Right cardiac atrium (tissue), 5 donors: ENCODE measurements at regions not wholly inside any gene's neighbourhood (a gene's known extent, or its start where the extent isn't known, plus 50 kb on each side); places are given as distances from the start of the nearest gene placed in this dataset.
"Not testable (repeated sequence)": the region's sequence is repeated elsewhere in the genome, so short reads cannot be mapped to it uniquely, and the experiment has no call there.

Experiments
- ATAC-seq, 2 donors: fragments of 200-7000 bp; cut with Tn5 transposase; one replicate each; pipeline versions ENCODE4 v1.8.0 to v1.9.1; 2020; ENCODE audit warnings: moderate library complexity in 2 of 2, mild to moderate bottlenecking in 1 of 2
- DNase-seq, 3 donors: peaks; one replicate each; pipeline ENCODE4 v3.0.0-alpha.2; 2020
- H3K27ac ChIP-seq: one replicate; pipeline ENCODE4 v1.5.1; 2013; ENCODE audit warnings: mild to moderate bottlenecking, low read length, control low read depth, moderate library complexity
- H3K27me3 ChIP-seq: one replicate; pipeline ENCODE4 v1.6.1; 2013; ENCODE audit not compliant: control insufficient read depth, insufficient read depth
- H3K4me1 ChIP-seq: one replicate; pipeline ENCODE4 v1.6.1; 2013; ENCODE audit warnings: low read length; ENCODE audit not compliant: control insufficient read depth, insufficient read depth
- H3K4me3 ChIP-seq: one replicate; pipeline ENCODE4 v1.5.1; 2013; ENCODE audit warnings: low read length, control low read depth
- H3K9me3 ChIP-seq: one replicate; pipeline ENCODE4 v1.6.1; 2013; ENCODE audit warnings: low read length; ENCODE audit not compliant: control insufficient read depth
- WGBS: extraction: QIAGEN DNeasy Blood & Tissue Kit; methylation state at CpG from one replicate; pipeline ENCODE4 v1.1.7; 2013; 5-methylcytosine and 5-hydroxymethylcytosine counted together
- intact Hi-C, 4 donors: fragments of 100-400 bp; cut with DNase I; formaldehyde crosslinking; loops; one replicate each; pipeline versions ENCODE4 v1.11.0 to v1.14.0; 2022 to 2023
- donor health status: healthy with polysubstance abuse.
- donor health status: DM: no; HTN: yes; CAD: no.
- donor health status: DM: no; HTN: no; CAD: no.
- donor health status: DM: no; HTN: yes; CAD: no; lungs with severe emphysema.
- donor health status: DM: yes; HTN: yes; CAD: no.

- H3K27ac ChIP-seq, H3K4me1 ChIP-seq, intact Hi-C loops, DNase-seq, H3K27me3 ChIP-seq, H3K4me3 ChIP-seq, ATAC-seq, H3K9me3 ChIP-seq: not testable (repeated sequence)
- 68% methylated on average over 6 of the region's 6 CpGs for WGBS
These were observed 1372.6 kb downstream of the FOXD4L5 start for GRCh38 chr9:63912451-63912850.

DNA sequence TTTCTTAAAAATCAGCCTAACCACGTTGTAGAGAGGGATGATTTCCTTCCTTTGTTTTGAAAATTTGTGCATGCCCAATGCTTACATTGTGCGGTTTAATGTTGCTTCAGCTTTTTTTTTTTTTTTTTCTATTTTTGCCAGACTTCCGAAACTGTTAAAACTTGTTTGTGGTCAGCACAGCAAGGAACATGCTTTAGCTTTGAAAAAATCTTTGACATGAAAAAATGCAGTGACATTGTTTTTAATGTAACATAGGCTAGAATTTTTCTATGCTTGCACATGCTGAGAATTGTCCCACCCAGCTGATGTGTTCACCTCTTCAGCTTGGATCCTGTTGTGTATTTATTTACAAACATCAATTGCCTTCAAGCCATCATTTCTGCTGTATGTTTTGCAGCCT is 1375.9 kb downstream of the FOXD4L5 start:
- H3K27ac ChIP-seq, H3K4me3 ChIP-seq, intact Hi-C loops, H3K9me3 ChIP-seq, H3K4me1 ChIP-seq, H3K27me3 ChIP-seq, DNase-seq, ATAC-seq: not testable (repeated sequence)
- WGBS = 50% methylated on average over 3 of the region's 3 CpGs

- ATAC-seq, H3K27me3 ChIP-seq, H3K27ac ChIP-seq, H3K4me1 ChIP-seq, H3K4me3 ChIP-seq, H3K9me3 ChIP-seq, intact Hi-C loops: not testable (repeated sequence)
- 82% methylated on average over 16 of the region's 16 CpGs for WGBS
- peak in 1 of 3 donors; percentile 26 for DNase-seq
These were observed 1385.3 kb downstream of the FOXD4L5 start for GRCh38 chr9:63899637-63900190.

GRCh38 chr9:63881386-63881785 is 1403.6 kb downstream of the FOXD4L5 start:
- intact Hi-C loops, H3K4me1 ChIP-seq, H3K27me3 ChIP-seq, H3K9me3 ChIP-seq, ATAC-seq, H3K4me3 ChIP-seq, DNase-seq, H3K27ac ChIP-seq: not testable (repeated sequence)
- WGBS = 59% methylated on average over 4 of the region's 5 CpGs

GRCh38 chr9:63876380-63876779 is 1408.6 kb downstream of the FOXD4L5 start:
- ATAC-seq, intact Hi-C loops, H3K27me3 ChIP-seq, H3K27ac ChIP-seq, H3K9me3 ChIP-seq, H3K4me1 ChIP-seq, H3K4me3 ChIP-seq: not testable (repeated sequence)
- DNase-seq = peak in 1 of 3 donors; percentile 20
- 83% methylated on average over 14 of the region's 17 CpGs for WGBS

GRCh38 chr9:63859475-63860215 is 1425.4 kb downstream of the FOXD4L5 start:
- intact Hi-C loops = no loop called here
- WGBS = 33% methylated on average over 51 of the region's 52 CpGs
- Histone ChIP-seq H3K9me3 (no peaks in the 10 kb centered on the region), H3K4me3 (peak overlapping the region; percentile 33), H3K27me3 (no peaks in the 10 kb centered on the region), H3K27ac (no peak overlapping the region), H3K4me1 (no peaks in the 10 kb centered on the region)
- ATAC-seq (peak; percentile 52 to 79), DNase-seq (peak; percentile 61 to 82 (median 64))

DNA sequence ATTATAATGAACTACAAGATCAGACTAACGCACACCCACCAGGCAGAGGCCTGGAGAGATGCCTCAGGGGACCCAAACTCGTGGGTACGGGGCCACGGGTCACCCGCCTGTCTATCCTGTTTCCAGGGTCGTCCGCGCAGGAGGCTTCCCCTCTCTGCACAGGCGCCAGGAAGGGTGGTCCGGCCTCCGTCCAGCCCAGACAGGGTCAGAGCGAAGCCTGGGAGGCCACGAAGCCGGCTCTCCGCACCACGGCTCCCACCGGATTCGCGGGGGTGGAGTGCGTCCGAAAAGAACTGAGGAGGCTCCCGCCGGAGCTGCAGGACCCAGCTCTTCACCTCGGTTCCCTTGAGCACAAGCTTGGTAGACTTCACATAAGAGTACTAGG is 1425.9 kb downstream of the FOXD4L5 start:
- peak in 2 of 3 donors; percentile 9 to 47 for DNase-seq
- H3K27me3 ChIP-seq, H3K9me3 ChIP-seq, intact Hi-C loops, H3K4me1 ChIP-seq, ATAC-seq, H3K27ac ChIP-seq: not testable (repeated sequence)
- 33% methylated on average over 24 of the region's 24 CpGs for WGBS
- H3K4me3 ChIP-seq = peak overlapping the region; percentile 33

GRCh38 chr9:63853140-63853751 is 1431.8 kb downstream of the FOXD4L5 start:
- 80% methylated on average over 15 of the region's 15 CpGs for WGBS
- H3K4me3 ChIP-seq, H3K9me3 ChIP-seq, H3K27ac ChIP-seq, ATAC-seq, DNase-seq, intact Hi-C loops, H3K4me1 ChIP-seq, H3K27me3 ChIP-seq: not testable (repeated sequence)

DNA sequence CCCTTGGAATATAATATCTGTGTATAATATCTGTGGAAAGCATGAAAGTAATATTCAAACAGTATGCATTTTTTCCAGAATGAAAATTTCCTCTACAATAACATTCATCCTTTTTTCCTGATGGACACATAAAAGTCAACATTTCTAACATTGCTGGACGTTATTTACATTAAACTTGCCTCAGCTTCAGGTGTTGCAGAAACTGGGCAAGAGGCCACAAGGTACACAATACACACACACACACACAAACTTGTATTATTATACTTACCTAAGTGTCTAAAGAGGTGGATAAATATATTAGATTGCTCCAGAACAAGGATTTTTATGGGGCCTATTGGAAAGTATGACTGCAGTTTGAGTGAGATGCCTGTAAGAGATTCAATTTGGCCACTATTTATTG is 1460.2 kb downstream of the FOXD4L5 start:
- 14% methylated on average over 1 of the region's 1 CpG for WGBS
- H3K27me3 ChIP-seq, H3K4me1 ChIP-seq, intact Hi-C loops, DNase-seq, H3K9me3 ChIP-seq, H3K27ac ChIP-seq, ATAC-seq, H3K4me3 ChIP-seq: not testable (repeated sequence)

GRCh38 chr9:63823375-63824201 is 1461.4 kb downstream of the FOXD4L5 start:
- H3K27me3 ChIP-seq, intact Hi-C loops, H3K27ac ChIP-seq, H3K9me3 ChIP-seq, H3K4me3 ChIP-seq, H3K4me1 ChIP-seq, DNase-seq: not testable (repeated sequence)
- 64% methylated on average over 8 of the region's 8 CpGs for WGBS
- ATAC-seq = peak; percentile 90 to 92
